Natural killer cell (primary cell): ENCODE measurements at regions not wholly inside any gene's neighbourhood (a gene's known extent, or its start where the extent isn't known, plus 50 kb on each side); places are given as distances from the start of the nearest gene placed in this dataset.

Experiments
- ATAC-seq, 3 donors: fragments of 150-1000 bp in 2 of 3; fragments of 200-7000 bp in 1 of 3; cut with Tn5 transposase; 1 replicate in 1 of 3; 2 replicates in 2 of 3; pipeline ENCODE4 v1.10.0; 2021; ENCODE audit warnings: mild to moderate bottlenecking in 2 of 3, moderate library complexity in 2 of 3
- DNase-seq, 2 donors: peaks; one replicate each; pipeline versions ENCODE4 v3.0.0 to v3.0.0-alpha.2; 2013 to 2021; ENCODE audit warnings: mixed read lengths in 1 of 2
- H3K27ac ChIP-seq: one replicate; pipeline ENCODE4 v1.5.1; 2013; ENCODE audit warnings: mild to moderate bottlenecking, low read length
- H3K27me3 ChIP-seq: one replicate; pipeline ENCODE4 v1.6.1; 2013; ENCODE audit warnings: low read length; ENCODE audit not compliant: control insufficient read depth, insufficient read depth
- H3K36me3 ChIP-seq: one replicate; pipeline ENCODE4 v1.6.1; 2013; ENCODE audit warnings: low read length; ENCODE audit not compliant: control insufficient read depth, insufficient read depth
- H3K4me1 ChIP-seq: one replicate; pipeline ENCODE4 v1.6.1; 2013; ENCODE audit warnings: low read length; ENCODE audit not compliant: control insufficient read depth, insufficient read depth
- H3K4me3 ChIP-seq: one replicate; pipeline ENCODE4 v1.5.1; 2013; ENCODE audit warnings: low read length
- H3K9me3 ChIP-seq: one replicate; pipeline ENCODE4 v1.6.1; 2013; ENCODE audit warnings: low read length; ENCODE audit not compliant: control insufficient read depth, insufficient read depth
- H3K27ac Mint-ChIP-seq, 2 donors: one replicate each; pipeline ENCODE4 v1.8.0; 2022; ENCODE audit warnings: mild to moderate bottlenecking in 2 of 2, mixed read lengths in 2 of 2, moderate library complexity in 1 of 2
- H3K27me3 Mint-ChIP-seq, 2 donors: one replicate each; pipeline ENCODE4 v1.8.0; 2022; ENCODE audit warnings: low read depth in 2 of 2, mixed read lengths in 2 of 2
- H3K36me3 Mint-ChIP-seq: one replicate; pipeline ENCODE4 v1.8.0; 2022; ENCODE audit warnings: mixed read lengths
- H3K4me1 Mint-ChIP-seq, 2 donors: one replicate each; pipeline ENCODE4 v1.8.0; 2022; ENCODE audit warnings: mixed read lengths in 2 of 2
- H3K4me3 Mint-ChIP-seq: one replicate; pipeline ENCODE4 v1.8.0; 2022; ENCODE audit warnings: mild to moderate bottlenecking, moderate library complexity, mixed read lengths
- H3K9me3 Mint-ChIP-seq, 2 donors: one replicate each; pipeline ENCODE4 v1.8.0; 2022; ENCODE audit warnings: mixed read lengths in 2 of 2
- CTCF ChIP-seq: fragments of 200-600 bp; IDR thresholded peaks from one replicate; pipeline ENCODE4 v1.8.0; 2022; ENCODE audit warnings: antibody characterized with exemption
- WGBS: methylation state at CpG from one replicate; pipeline ENCODE4 v1.1.7; 2013; ENCODE audit warnings: missing lambda C conversion rate; ENCODE audit not compliant: insufficient coverage; 5-methylcytosine and 5-hydroxymethylcytosine counted together
- intact Hi-C: fragments of 100-400 bp; cut with micrococcal nuclease; formaldehyde crosslinking; loops from one replicate; pipeline ENCODE4 v1.14.2; 2022

GRCh38 chr5:2289380-2289779, 406.7 kb upstream of the IRX4 start:
- no peaks in the 10 kb centered on the region for H3K9me3 Mint-ChIP-seq
- no peaks in the 10 kb centered on the region for H3K27me3 Mint-ChIP-seq
- no peak overlapping the region for H3K27ac Mint-ChIP-seq
- H3K27me3 ChIP-seq = no peaks in the 10 kb centered on the region
- DNase-seq = no peak
- H3K36me3 ChIP-seq = no peaks in the 10 kb centered on the region
- H3K4me3 ChIP-seq = no peak overlapping the region
- no peaks in the 10 kb centered on the region for H3K4me1 ChIP-seq
- WGBS = 94% methylated on average over 7 of the region's 8 CpGs
- intact Hi-C loops = no loop called here
- no peak overlapping the region for H3K4me3 Mint-ChIP-seq
- H3K9me3 ChIP-seq = peaks cover 3% of the 10 kb centered on the region
- no peak for TF ChIP-seq CTCF
- H3K36me3 Mint-ChIP-seq = no peaks in the 10 kb centered on the region
- ATAC-seq = no peak
- H3K27ac ChIP-seq = no peak overlapping the region
- no peaks in the 10 kb centered on the region for H3K4me1 Mint-ChIP-seq

- Mint-ChIP-seq H3K36me3 (no peaks in the 10 kb centered on the region), H3K27ac (no peak overlapping the region), H3K4me3 (no peak overlapping the region), H3K27me3 (no peaks in the 10 kb centered on the region), H3K4me1 (no peaks in the 10 kb centered on the region), H3K9me3 (no peaks in the 10 kb centered on the region)
- peaks cover 3% of the 10 kb centered on the region for H3K9me3 ChIP-seq
- ATAC-seq (no peak), DNase-seq (no peak)
- no peak overlapping the region for H3K4me3 ChIP-seq
- H3K36me3 ChIP-seq = no peaks in the 10 kb centered on the region
- H3K4me1 ChIP-seq = no peaks in the 10 kb centered on the region
- intact Hi-C loops = no loop called here
- H3K27me3 ChIP-seq = no peaks in the 10 kb centered on the region
- TF ChIP-seq CTCF = no peak
- H3K27ac ChIP-seq = no peak overlapping the region
- 88% methylated on average over 16 of the region's 16 CpGs for WGBS
Observed at GRCh38 chr5:2288968-2289367, 406.2 kb upstream of the IRX4 start.

- Histone ChIP-seq H3K36me3 (no peaks in the 10 kb centered on the region), H3K4me3 (no peak overlapping the region), H3K27ac (no peak overlapping the region), H3K9me3 (peaks cover 3% of the 10 kb centered on the region), H3K27me3 (no peaks in the 10 kb centered on the region), H3K4me1 (no peaks in the 10 kb centered on the region)
- ATAC-seq (no peak), DNase-seq (no peak)
- no peaks in the 10 kb centered on the region for H3K9me3 Mint-ChIP-seq
- no peaks in the 10 kb centered on the region for H3K27me3 Mint-ChIP-seq
- WGBS = 93% methylated on average over 11 of the region's 11 CpGs
- no peaks in the 10 kb centered on the region for H3K4me1 Mint-ChIP-seq
- intact Hi-C loops = no loop called here
- TF ChIP-seq CTCF = no peak
- H3K4me3 Mint-ChIP-seq = no peak overlapping the region
- H3K36me3 Mint-ChIP-seq = no peaks in the 10 kb centered on the region
- H3K27ac Mint-ChIP-seq = no peak overlapping the region
Observed at GRCh38 chr5:2288466-2288865, 405.7 kb upstream of the IRX4 start.

- H3K27me3 Mint-ChIP-seq = no peaks in the 10 kb centered on the region
- no peak overlapping the region for H3K27ac Mint-ChIP-seq
- intact Hi-C loops = no loop called here
- Histone ChIP-seq H3K27ac (no peak overlapping the region), H3K36me3 (no peaks in the 10 kb centered on the region), H3K27me3 (no peaks in the 10 kb centered on the region), H3K4me1 (no peaks in the 10 kb centered on the region), H3K9me3 (peaks cover 3% of the 10 kb centered on the region), H3K4me3 (no peak overlapping the region)
- no peaks in the 10 kb centered on the region for H3K9me3 Mint-ChIP-seq
- no peak for DNase-seq
- no peaks in the 10 kb centered on the region for H3K36me3 Mint-ChIP-seq
- no peaks in the 10 kb centered on the region for H3K4me1 Mint-ChIP-seq
- TF ChIP-seq CTCF = no peak
- H3K4me3 Mint-ChIP-seq = no peak overlapping the region
- ATAC-seq = no peak
- 73% methylated on average over 7 of the region's 7 CpGs for WGBS
Observed at GRCh38 chr5:2286250-2286649, 403.5 kb upstream of the IRX4 start.
